ENCODE measurements at regions not wholly inside any gene's neighbourhood (a gene's known extent, or its start where the extent isn't known, plus 50 kb on each side); places are given as distances from the start of the nearest gene placed in this dataset.

- WGBS (ENCODE audit: insufficient coverage) = no CpG with 5 or more reads among the region's 3 CpGs
Observed at GRCh38 chrX:36913551-36913950, 94.6 kb upstream of the FAM47C start.

GRCh38 chrX:36916941-36917340 is 91.2 kb upstream of the FAM47C start:
- no peaks in the 10 kb centered on the region for H3K36me3 ChIP-seq (replicated peaks in 1 of 2; ENCODE audit: control insufficient read depth in 1 of 2, insufficient read depth in 2 of 2, low read length in 2 of 2)
- H3K27me3 Mint-ChIP-seq (ENCODE audit: low read depth in 3 of 3) = no peaks in the 10 kb centered on the region
- no peak for TF ChIP-seq CTCF (IDR thresholded peaks at IDR 0.05)

More at GRCh38 chrX:36913551-36913950, 94.6 kb upstream of the FAM47C start:
- no peaks in the 10 kb centered on the region for H4K20me1 ChIP-seq (ENCODE audit: insufficient read depth, low read length)
- H3K4me2 ChIP-seq (replicated peaks; ENCODE audit: extremely low read depth, low read length, poor library complexity, severe bottlenecking) = no peak overlapping the region
- H3K4me3 ChIP-seq (replicated peaks in 1 of 3; ENCODE audit: low read depth in 2 of 3, low read length in 3 of 3) = no peak overlapping the region
- no peak overlapping the region for H3K27ac ChIP-seq (ENCODE audit: low read depth in 1 of 2, low read length in 2 of 2)
- Mint-ChIP-seq H3K27ac (no peak overlapping the region), H3K4me3 (no peak overlapping the region), H3K9me3 (peaks cover 0 to 2% (median 0%) of the 10 kb centered on the region in 7 donors), H3K27me3 (ENCODE audit: low read depth in 3 of 3) (no peaks in the 10 kb centered on the region), H3K4me1 (no peaks in the 10 kb centered on the region), H3K36me3 (no peaks in the 10 kb centered on the region)
- no peak for TF ChIP-seq CTCF (IDR thresholded peaks at IDR 0.05)
- H3K27me3 ChIP-seq (ENCODE audit: control insufficient read depth in 2 of 2, insufficient read depth in 2 of 2, low read length in 2 of 2) = no peaks in the 10 kb centered on the region
- H2AFZ ChIP-seq (ENCODE audit: insufficient read depth, low read depth, low read length, poor library complexity, severe bottlenecking) = no peak overlapping the region
- H3K4me1 ChIP-seq (ENCODE audit: control insufficient read depth in 1 of 2, insufficient read depth in 2 of 2, low read length in 2 of 2) = no peaks in the 10 kb centered on the region
- intact Hi-C loops (cut with micrococcal nuclease) = no loop called here
- DNase-seq = no peak
- H3K9ac ChIP-seq (ENCODE audit: insufficient read depth, low read length, poor library complexity, severe bottlenecking) = no peak overlapping the region
- no peaks in the 10 kb centered on the region for H3K79me2 ChIP-seq (ENCODE audit: insufficient read depth, low read length)
- H3K36me3 ChIP-seq (replicated peaks in 1 of 2; ENCODE audit: control insufficient read depth in 1 of 2, insufficient read depth in 2 of 2, low read length in 2 of 2) = no peaks in the 10 kb centered on the region
- H3K9me3 ChIP-seq (replicated peaks in 1 of 2; ENCODE audit: control insufficient read depth in 1 of 2, insufficient read depth in 1 of 2, low read length in 2 of 2) = no peaks in the 10 kb centered on the region

More at GRCh38 chrX:36916941-36917340, 91.2 kb upstream of the FAM47C start:
- Histone ChIP-seq H3K27ac (ENCODE audit: low read depth in 1 of 2, low read length in 2 of 2) (no peak overlapping the region), H2AFZ (ENCODE audit: insufficient read depth, low read depth, low read length, poor library complexity, severe bottlenecking) (no peak overlapping the region), H3K9me3 (replicated peaks in 1 of 2; ENCODE audit: control insufficient read depth in 1 of 2, insufficient read depth in 1 of 2, low read length in 2 of 2) (no peaks in the 10 kb centered on the region), H4K20me1 (ENCODE audit: insufficient read depth, low read length) (no peaks in the 10 kb centered on the region), H3K4me1 (ENCODE audit: control insufficient read depth in 1 of 2, insufficient read depth in 2 of 2, low read length in 2 of 2) (no peaks in the 10 kb centered on the region), H3K79me2 (ENCODE audit: insufficient read depth, low read length) (no peaks in the 10 kb centered on the region), H3K27me3 (ENCODE audit: control insufficient read depth in 2 of 2, insufficient read depth in 2 of 2, low read length in 2 of 2) (no peaks in the 10 kb centered on the region), H3K4me3 (replicated peaks in 1 of 3; ENCODE audit: low read depth in 2 of 3, low read length in 3 of 3) (no peak overlapping the region), H3K9ac (ENCODE audit: insufficient read depth, low read length, poor library complexity, severe bottlenecking) (no peak overlapping the region), H3K4me2 (replicated peaks; ENCODE audit: extremely low read depth, low read length, poor library complexity, severe bottlenecking) (no peak overlapping the region)
- WGBS (ENCODE audit: insufficient coverage) = no CpG with 5 or more reads among the region's 2 CpGs
- Mint-ChIP-seq H3K4me1 (no peaks in the 10 kb centered on the region), H3K4me3 (no peak overlapping the region), H3K27ac (no peak overlapping the region), H3K9me3 (peaks cover 0 to 2% (median 0%) of the 10 kb centered on the region in 7 donors), H3K36me3 (no peaks in the 10 kb centered on the region)
- no peak for DNase-seq
- intact Hi-C loops (cut with micrococcal nuclease) = no loop called here

Measured in CD14-positive monocyte (primary cell).